AG04450 (cell line): ENCODE measurements at regions not wholly inside any gene's neighbourhood (a gene's known extent, or its start where the extent isn't known, plus 50 kb on each side); places are given as distances from the start of the nearest gene placed in this dataset.

Experiments
- CTCF ChIA-PET: fragments of 300-600, 350-600 bp; formaldehyde crosslinking; extraction: SDS; loops from one replicate; lab custom pipeline; 2022; ENCODE audit warnings: antibody characterized with exemption, inconsistent platforms; lab: Charles Lee
- POLR2A ChIA-PET: fragments of 350-600 bp; formaldehyde crosslinking; extraction: SDS; loops from one replicate; lab custom pipeline; 2021; ENCODE audit warnings: antibody characterized with exemption, inconsistent platforms; lab: Yijun Ruan, JAX
- DNase-seq: peaks from one replicate; pipeline ENCODE4 v3.0.0-alpha.2; 2011; ENCODE audit warnings: low read depth, low spot score
- H3K27ac ChIP-seq: one replicate; pipeline ENCODE4 v1.5.1; 2012; ENCODE audit warnings: low read depth, low read length, control low read depth
- H3K27me3 ChIP-seq: one replicate; pipeline ENCODE4 v1.6.0; 2012; ENCODE audit warnings: low read length; ENCODE audit not compliant: control insufficient read depth, insufficient read depth
- H3K4me3 ChIP-seq: 2 replicates; pipeline ENCODE4 v1.5.1; 2011; ENCODE audit warnings: mild to moderate bottlenecking, low read depth, low read length, control low read depth
- H3K9me3 ChIP-seq: 2 replicates; pipeline ENCODE4 v1.5.1; 2012; ENCODE audit warnings: low read length; ENCODE audit not compliant: control insufficient read depth, insufficient read depth
- TF ChIP-seq, protein P1 (sequence below): IDR thresholded peaks from 2 replicates; pipeline ENCODE4 v1.5.1; 2011; ENCODE audit warnings: low read depth, low read length, control low read depth, inconsistent platforms

GRCh38 chr6:164408868-164409267, 900.5 kb downstream of the C6orf118 start:
- peaks cover 24% of the 10 kb centered on the region for H3K9me3 ChIP-seq
- CTCF ChIA-PET = no interaction called here
- H3K27ac ChIP-seq = no peak overlapping the region
- DNase-seq = no peak
- POLR2A ChIA-PET = no interaction called here
- TF ChIP-seq, protein P1, sequence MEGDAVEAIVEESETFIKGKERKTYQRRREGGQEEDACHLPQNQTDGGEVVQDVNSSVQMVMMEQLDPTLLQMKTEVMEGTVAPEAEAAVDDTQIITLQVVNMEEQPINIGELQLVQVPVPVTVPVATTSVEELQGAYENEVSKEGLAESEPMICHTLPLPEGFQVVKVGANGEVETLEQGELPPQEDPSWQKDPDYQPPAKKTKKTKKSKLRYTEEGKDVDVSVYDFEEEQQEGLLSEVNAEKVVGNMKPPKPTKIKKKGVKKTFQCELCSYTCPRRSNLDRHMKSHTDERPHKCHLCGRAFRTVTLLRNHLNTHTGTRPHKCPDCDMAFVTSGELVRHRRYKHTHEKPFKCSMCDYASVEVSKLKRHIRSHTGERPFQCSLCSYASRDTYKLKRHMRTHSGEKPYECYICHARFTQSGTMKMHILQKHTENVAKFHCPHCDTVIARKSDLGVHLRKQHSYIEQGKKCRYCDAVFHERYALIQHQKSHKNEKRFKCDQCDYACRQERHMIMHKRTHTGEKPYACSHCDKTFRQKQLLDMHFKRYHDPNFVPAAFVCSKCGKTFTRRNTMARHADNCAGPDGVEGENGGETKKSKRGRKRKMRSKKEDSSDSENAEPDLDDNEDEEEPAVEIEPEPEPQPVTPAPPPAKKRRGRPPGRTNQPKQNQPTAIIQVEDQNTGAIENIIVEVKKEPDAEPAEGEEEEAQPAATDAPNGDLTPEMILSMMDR = no peak
- no peaks in the 10 kb centered on the region for H3K27me3 ChIP-seq
- no peak overlapping the region for H3K4me3 ChIP-seq

DNA sequence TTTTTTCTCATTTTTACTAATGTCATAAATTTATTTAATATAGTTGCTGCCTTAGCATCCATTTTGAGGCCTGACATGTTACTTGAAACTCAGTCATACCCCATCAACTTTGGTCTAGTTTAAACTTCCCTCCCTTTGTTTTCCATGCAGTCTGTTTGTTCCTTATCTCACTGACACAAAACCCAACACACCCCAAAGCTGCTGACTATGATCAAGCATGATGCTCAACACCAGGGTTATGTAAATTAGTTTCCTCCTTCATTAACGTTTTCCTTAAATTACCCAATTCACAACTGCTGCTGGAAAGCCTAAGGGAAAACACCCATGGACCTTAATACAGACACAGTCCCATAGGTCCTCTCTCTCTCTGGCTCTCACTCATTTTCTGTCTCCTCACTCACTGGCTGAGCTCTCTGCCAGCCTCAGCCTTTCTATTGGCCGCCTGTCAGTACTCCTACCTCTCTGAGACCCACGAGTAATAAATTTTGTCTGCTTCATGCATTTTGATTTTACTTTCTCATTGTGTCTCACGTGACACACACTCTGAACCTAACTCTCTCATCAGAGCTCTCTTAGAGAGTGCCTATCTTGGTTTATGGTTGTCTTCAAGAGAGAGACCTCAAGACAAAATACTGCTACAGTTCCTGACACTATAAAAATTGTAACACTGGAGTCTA, 904.5 kb downstream of the C6orf118 start:
- POLR2A ChIA-PET = no interaction called here
- Histone ChIP-seq H3K4me3 (no peak overlapping the region), H3K27ac (no peak overlapping the region), H3K9me3 (peaks cover 14% of the 10 kb centered on the region), H3K27me3 (no peaks in the 10 kb centered on the region)
- CTCF ChIA-PET = no interaction called here
- TF ChIP-seq, protein P1 = no peak
- DNase-seq = no peak

- CTCF ChIA-PET = no interaction called here
Measured at GRCh38 chr6:164401871-164402270, 907.5 kb downstream of the C6orf118 start.

DNA sequence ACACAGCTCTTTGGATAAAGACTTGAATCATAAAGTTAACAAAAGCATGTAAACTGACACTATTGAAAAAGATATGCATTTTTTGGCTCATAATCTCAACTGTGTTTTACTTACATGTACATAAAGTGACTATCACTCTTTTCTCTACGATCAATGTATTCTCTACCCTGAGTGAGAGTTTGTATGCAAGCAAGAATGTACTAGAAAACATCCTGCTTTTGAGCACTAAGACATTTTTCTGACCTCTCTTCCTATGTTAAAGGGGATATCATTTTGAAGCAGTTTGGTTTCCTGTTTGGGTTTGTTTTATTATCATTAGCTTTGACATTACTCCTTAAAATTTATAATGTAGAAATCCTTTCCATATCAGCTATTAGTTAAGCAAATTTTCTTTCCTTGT, 910.8 kb downstream of the C6orf118 start:
- no peak for DNase-seq
- ChIA-PET POLR2A (no interaction called here), CTCF (no interaction called here)
- Histone ChIP-seq H3K9me3 (peaks cover 16% of the 10 kb centered on the region), H3K27ac (no peak overlapping the region), H3K4me3 (no peak overlapping the region), H3K27me3 (no peaks in the 10 kb centered on the region)
- TF ChIP-seq, protein P1 = no peak

More at GRCh38 chr6:164401871-164402270, 907.5 kb downstream of the C6orf118 start:
- TF ChIP-seq, protein P1 = no peak
- DNase-seq = no peak
- H3K27me3 ChIP-seq = no peaks in the 10 kb centered on the region
- peaks cover 3% of the 10 kb centered on the region for H3K9me3 ChIP-seq
- POLR2A ChIA-PET = no interaction called here
- H3K27ac ChIP-seq = no peak overlapping the region
- no peak overlapping the region for H3K4me3 ChIP-seq

DNA sequence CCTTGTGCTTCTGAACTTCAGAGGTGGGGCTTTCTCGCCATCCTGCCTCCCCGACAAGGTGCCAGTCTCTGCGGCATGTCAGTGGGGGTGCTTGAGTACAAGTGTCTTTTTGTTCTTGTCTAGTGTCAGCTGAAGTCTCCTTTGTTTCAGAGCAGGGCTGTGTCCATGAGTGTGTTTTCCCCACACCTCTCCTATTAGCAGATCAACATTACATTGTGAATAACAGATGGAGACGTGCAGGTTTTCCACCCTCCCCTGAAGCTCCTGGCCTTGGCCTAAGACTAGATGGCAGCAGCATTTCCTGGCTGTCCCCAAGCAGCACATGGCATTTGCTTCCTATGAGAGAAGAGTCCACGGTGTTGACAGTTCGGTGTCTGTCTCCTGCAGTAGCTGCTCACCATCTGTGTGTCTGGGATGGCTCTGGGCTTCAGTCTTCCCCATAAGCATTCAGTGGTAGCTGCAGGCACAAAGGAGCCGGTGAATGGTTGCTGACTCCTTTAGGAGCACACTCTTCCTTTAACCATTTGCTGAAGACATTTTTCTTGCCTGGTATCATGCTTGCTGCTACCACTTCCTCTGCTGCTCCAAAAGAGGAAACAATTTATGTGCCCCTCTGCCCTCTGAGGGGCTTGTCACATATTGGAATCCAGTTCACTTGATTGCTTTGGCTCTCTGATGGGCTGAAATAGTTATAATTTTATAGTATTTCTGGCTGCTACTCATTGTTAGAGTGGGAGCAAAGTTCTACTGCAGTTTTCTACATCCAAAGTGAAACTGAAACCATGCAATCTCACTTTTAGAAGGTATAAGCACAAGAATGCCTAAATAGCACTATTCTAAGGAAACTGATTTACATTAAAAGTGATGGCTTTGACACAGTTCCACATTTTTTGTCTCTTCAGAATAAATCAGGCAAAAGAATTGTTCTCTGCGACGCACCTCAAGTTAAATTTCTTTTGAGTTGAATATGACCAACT, 913.0 kb downstream of the C6orf118 start:
- ChIA-PET POLR2A (no interaction called here), CTCF (no interaction called here)
- Histone ChIP-seq H3K4me3 (no peak overlapping the region), H3K27ac (no peak overlapping the region), H3K9me3 (peaks cover 16% of the 10 kb centered on the region), H3K27me3 (no peaks in the 10 kb centered on the region)
- DNase-seq = no peak
- TF ChIP-seq, protein P1 = no peak
